Right lobe of liver (tissue), 6 donors: ENCODE measurements at regions not wholly inside any gene's neighbourhood (a gene's known extent, or its start where the extent isn't known, plus 50 kb on each side); places are given as distances from the start of the nearest gene placed in this dataset.

Source experiments
- ATAC-seq, 4 donors: fragments of 200-7000 bp; cut with Tn5 transposase; one replicate each; pipeline ENCODE4 v1.9.1; 2020; ENCODE audit warnings: mild to moderate bottlenecking in 4 of 4, moderate library complexity in 4 of 4
- DNase-seq, 3 donors: peaks; one replicate each; pipeline ENCODE4 v3.0.0-alpha.2; 2020
- H3K27ac ChIP-seq, 3 donors: fragments of 200-600 bp; one replicate each; pipeline ENCODE4 v1.8.0; 2022
- H3K27me3 ChIP-seq, 2 donors: fragments of 200-600 bp; one replicate each; pipeline ENCODE4 v1.8.0; 2022
- H3K36me3 ChIP-seq, 4 donors: fragments of 200-600 bp; sonication (generic) in 1 of 4; one replicate each; pipeline versions ENCODE4 v1.5.1 to v1.8.0; 2017 to 2022; ENCODE audit warnings: control low read depth in 1 of 4
- H3K4me1 ChIP-seq, 4 donors: fragments of 200-600 bp; sonication (generic) in 1 of 4; one replicate each; pipeline versions ENCODE4 v1.5.1 to v1.8.0; 2017 to 2022; ENCODE audit warnings: control low read depth in 1 of 4
- H3K4me3 ChIP-seq, 3 donors: fragments of 200-600 bp; one replicate each; pipeline ENCODE4 v1.8.0; 2022
- H3K9me3 ChIP-seq, 4 donors: fragments of 200-600 bp; sonication (generic) in 1 of 4; one replicate each; pipeline versions ENCODE4 v1.5.1 to v1.8.0; 2017 to 2022; ENCODE audit warnings: control low read depth in 1 of 4
- CTCF ChIP-seq, 4 donors: fragments of 200-600 bp in 3 of 4; fragments of 450-650 bp in 1 of 4; IDR thresholded peaks; one replicate each; pipeline versions ENCODE4 v1.5.1 to v1.8.0; 2016 to 2022; ENCODE audit warnings: antibody characterized with exemption in 4 of 4, mild to moderate bottlenecking in 2 of 4
- POLR2A ChIP-seq: fragments of 450-650 bp; IDR thresholded peaks from one replicate; pipeline ENCODE4 v1.6.1; 2017; ENCODE audit warnings: antibody characterized with exemption, mild to moderate bottlenecking
- WGBS: methylation state at CpG from one replicate; pipeline ENCODE4 v1.1.6; 2018; ENCODE audit warnings: low coverage, low lambda C conversion rate; ENCODE audit not compliant: insufficient coverage; ENCODE audit errors: missing lambda C conversion rate; 5-methylcytosine and 5-hydroxymethylcytosine counted together
- intact Hi-C, 2 donors: fragments of 100-400 bp; cut with DNase I; formaldehyde crosslinking; loops; one replicate each; pipeline versions ENCODE4 v1.11.2 to v1.14.1; 2022
- donor health status: DM: no; HTN: yes; CAD: no.
- donor health status: DM: no; HTN: no; CAD: no.
- donor health status: DM: no; HTN: no; CAD: no.
- donor health status: DM: no; HTN: yes; CAD: no.
- donor health status: DM: no; HTN: yes; CAD: no.

GRCh38 chr3:144229330-144229729 is 257.7 kb downstream of the DIPK2A start:
- no peaks in the 10 kb centered on the region for H3K36me3 ChIP-seq
- H3K27me3 ChIP-seq: no peaks in the 10 kb centered on the region
- DNase-seq: peak; percentile 21 to 65 (median 56)
- H3K4me3 ChIP-seq: no peak overlapping the region
- peak overlapping the region in 1 of 3 donors; percentile 18 for H3K27ac ChIP-seq
- no peak for TF ChIP-seq CTCF (IDR thresholded peaks at IDR 0.05)
- TF ChIP-seq POLR2A: no peak
- peaks cover 0 to 6% (median 0%) of the 10 kb centered on the region in 4 donors for H3K4me1 ChIP-seq
- WGBS: 20% methylated on average over 1 of the region's 1 CpG
- peak; percentile 96 to 100 (median 99) for ATAC-seq
- no peaks in the 10 kb centered on the region for H3K9me3 ChIP-seq
- intact Hi-C loops: no loop called here

- no peaks in the 10 kb centered on the region for H3K36me3 ChIP-seq
- ATAC-seq: peak in 2 of 4 donors; percentile 15 to 31
- intact Hi-C loops: no loop called here
- H3K27ac ChIP-seq: peak overlapping the region in 1 of 3 donors; percentile 1
- H3K4me1 ChIP-seq: peaks cover 0 to 6% (median 0%) of the 10 kb centered on the region in 4 donors
- TF ChIP-seq POLR2A: no peak
- no peak for TF ChIP-seq CTCF (IDR thresholded peaks at IDR 0.05)
- DNase-seq: no peak
- H3K9me3 ChIP-seq: no peaks in the 10 kb centered on the region
- H3K27me3 ChIP-seq: no peaks in the 10 kb centered on the region
- no peak overlapping the region for H3K4me3 ChIP-seq
These were observed 258.3 kb downstream of the DIPK2A start for GRCh38 chr3:144229953-144230352.

GRCh38 chr3:144235489-144235888 is 263.9 kb downstream of the DIPK2A start:
- 77% methylated on average over 2 of the region's 2 CpGs for WGBS
- no peaks in the 10 kb centered on the region for H3K36me3 ChIP-seq
- DNase-seq: no peak
- no peaks in the 10 kb centered on the region for H3K4me1 ChIP-seq
- H3K4me3 ChIP-seq: no peak overlapping the region
- H3K9me3 ChIP-seq: no peaks in the 10 kb centered on the region
- intact Hi-C loops: no loop called here
- TF ChIP-seq CTCF (IDR thresholded peaks at IDR 0.05): no peak
- no peak for TF ChIP-seq POLR2A
- no peak overlapping the region for H3K27ac ChIP-seq
- no peaks in the 10 kb centered on the region for H3K27me3 ChIP-seq
- ATAC-seq: no peak

DNA sequence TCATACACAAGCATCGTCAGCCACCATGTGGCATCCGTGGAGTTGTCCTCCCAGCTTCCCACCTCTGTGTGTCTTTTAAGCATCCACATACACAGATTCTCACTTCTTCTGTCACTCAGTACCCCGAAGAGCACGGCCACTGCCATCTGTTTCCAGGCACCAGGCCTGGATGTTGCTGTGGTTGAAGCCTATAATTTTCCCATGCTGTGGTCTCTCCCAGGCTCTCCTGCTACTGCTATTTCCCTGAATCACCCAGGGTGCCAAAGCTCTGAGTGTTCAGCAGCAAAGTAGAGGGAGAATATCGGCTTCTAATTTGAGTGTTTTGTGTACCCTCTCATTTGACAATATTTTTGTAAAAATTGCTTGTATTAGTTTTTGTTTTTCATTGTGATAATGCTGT is 265.7 kb downstream of the DIPK2A start:
- H3K9me3 ChIP-seq: no peaks in the 10 kb centered on the region
- ATAC-seq (no peak), DNase-seq (no peak)
- H3K27ac ChIP-seq: no peak overlapping the region
- TF ChIP-seq POLR2A (no peak), CTCF (IDR thresholded peaks at IDR 0.05) (no peak)
- intact Hi-C loops: no loop called here
- H3K4me1 ChIP-seq: no peaks in the 10 kb centered on the region
- H3K36me3 ChIP-seq: no peaks in the 10 kb centered on the region
- H3K4me3 ChIP-seq: no peak overlapping the region
- 87% methylated on average over 5 of the region's 5 CpGs for WGBS
- H3K27me3 ChIP-seq: no peaks in the 10 kb centered on the region

- Histone ChIP-seq H3K9me3 (no peaks in the 10 kb centered on the region), H3K4me3 (no peak overlapping the region), H3K27me3 (no peaks in the 10 kb centered on the region), H3K27ac (no peak overlapping the region), H3K4me1 (no peaks in the 10 kb centered on the region), H3K36me3 (no peaks in the 10 kb centered on the region)
- WGBS: 65% methylated on average over 4 of the region's 4 CpGs
- intact Hi-C loops: no loop called here
- ATAC-seq (no peak), DNase-seq (no peak)
- TF ChIP-seq POLR2A (no peak), CTCF (IDR thresholded peaks at IDR 0.05) (no peak)
These were observed 269.8 kb downstream of the DIPK2A start for GRCh38 chr3:144241404-144241803.
